LNCaP clone FGC (cell line): ENCODE measurements at regions not wholly inside any gene's neighbourhood (a gene's known extent, or its start where the extent isn't known, plus 50 kb on each side); places are given as distances from the start of the nearest gene placed in this dataset.

Source experiments
- DNase-seq: peaks from one replicate; pipeline ENCODE4 v3.0.0-alpha.2; 2011; ENCODE audit warnings: low read depth
- H3K4me3 ChIP-seq: 2 replicates; pipeline ENCODE4 v1.5.1; 2011; ENCODE audit warnings: mild to moderate bottlenecking, low read depth, low read length, control low read depth
- TF ChIP-seq, protein P1 (sequence below): IDR thresholded peaks from 2 replicates; pipeline ENCODE4 v1.5.1; 2012; ENCODE audit warnings: mild to moderate bottlenecking; ENCODE audit not compliant: control insufficient read depth, insufficient read depth; ENCODE audit errors: extremely low read depth

DNA sequence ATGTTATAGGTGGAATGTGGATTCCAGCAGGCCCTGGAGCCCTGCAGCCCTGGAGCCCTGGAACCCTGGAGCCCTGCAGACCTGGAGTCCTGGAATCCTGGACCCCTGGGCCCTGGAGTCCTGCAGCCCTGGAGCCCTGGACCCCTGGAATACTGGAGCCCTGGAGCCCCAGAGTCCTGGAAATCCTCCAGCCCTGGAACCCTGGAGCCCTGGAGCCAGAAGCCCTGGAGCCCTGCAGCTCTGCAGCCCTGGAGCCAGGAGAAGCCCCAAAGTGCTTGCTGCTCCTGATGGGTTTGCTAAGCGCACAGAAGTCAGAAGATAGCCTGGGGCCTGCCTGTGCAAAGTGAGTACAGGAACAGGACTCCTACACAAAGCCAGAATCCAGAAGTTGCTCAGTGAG lies 223.1 kb upstream of the PDE10A start:
- TF ChIP-seq, protein P1, sequence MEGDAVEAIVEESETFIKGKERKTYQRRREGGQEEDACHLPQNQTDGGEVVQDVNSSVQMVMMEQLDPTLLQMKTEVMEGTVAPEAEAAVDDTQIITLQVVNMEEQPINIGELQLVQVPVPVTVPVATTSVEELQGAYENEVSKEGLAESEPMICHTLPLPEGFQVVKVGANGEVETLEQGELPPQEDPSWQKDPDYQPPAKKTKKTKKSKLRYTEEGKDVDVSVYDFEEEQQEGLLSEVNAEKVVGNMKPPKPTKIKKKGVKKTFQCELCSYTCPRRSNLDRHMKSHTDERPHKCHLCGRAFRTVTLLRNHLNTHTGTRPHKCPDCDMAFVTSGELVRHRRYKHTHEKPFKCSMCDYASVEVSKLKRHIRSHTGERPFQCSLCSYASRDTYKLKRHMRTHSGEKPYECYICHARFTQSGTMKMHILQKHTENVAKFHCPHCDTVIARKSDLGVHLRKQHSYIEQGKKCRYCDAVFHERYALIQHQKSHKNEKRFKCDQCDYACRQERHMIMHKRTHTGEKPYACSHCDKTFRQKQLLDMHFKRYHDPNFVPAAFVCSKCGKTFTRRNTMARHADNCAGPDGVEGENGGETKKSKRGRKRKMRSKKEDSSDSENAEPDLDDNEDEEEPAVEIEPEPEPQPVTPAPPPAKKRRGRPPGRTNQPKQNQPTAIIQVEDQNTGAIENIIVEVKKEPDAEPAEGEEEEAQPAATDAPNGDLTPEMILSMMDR, result no peak
- H3K4me3 ChIP-seq, result no peak overlapping the region
- no peak for DNase-seq

DNA sequence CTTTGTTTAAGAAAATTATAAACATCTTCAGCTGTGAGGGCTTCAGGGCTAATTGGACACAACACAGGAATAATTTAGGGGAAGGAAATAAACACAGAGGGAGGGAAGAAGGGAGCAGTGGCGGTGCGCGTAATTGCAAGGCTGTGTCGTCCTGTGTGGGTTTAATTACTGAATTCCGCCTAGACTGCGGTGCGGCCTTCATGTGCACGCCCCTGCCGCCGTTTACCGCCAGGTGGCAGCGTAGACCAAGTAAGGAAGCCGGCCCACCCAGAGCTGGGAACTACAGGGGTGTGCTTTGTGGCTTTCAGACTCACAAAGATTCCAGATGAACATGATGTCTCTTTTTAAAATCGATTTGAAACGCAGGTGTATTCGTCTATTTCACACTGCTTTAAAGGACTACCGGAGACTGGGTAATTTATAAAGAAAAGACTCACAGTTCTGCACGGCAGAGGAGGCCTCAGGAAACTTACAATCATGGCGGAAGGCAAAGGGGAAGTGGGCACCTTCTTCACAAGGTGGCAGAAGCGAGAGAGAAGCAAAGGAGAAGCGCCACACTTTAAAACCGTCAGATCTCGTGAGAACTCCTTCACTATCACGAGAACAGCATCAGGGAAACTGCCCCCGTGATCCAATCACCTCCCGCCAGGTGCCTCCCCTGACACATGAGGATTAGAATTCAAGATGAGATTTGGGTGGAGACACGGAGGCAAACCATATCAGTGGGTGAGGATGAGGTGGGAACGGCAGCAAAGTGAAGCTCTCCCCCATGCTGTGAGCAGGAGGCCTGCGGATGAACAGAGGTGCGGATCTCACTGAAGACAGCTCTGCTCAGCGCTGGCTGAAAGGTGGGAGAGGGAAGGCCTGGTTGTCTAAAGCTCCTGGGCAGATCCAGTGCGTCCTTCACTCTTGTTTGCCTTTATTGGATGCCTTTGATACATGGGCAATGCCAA lies 222.0 kb upstream of the PDE10A start:
- DNase-seq, result peak; percentile 8
- TF ChIP-seq, protein P1, result peak; percentile 93
- H3K4me3 ChIP-seq, result no peak overlapping the region

DNA sequence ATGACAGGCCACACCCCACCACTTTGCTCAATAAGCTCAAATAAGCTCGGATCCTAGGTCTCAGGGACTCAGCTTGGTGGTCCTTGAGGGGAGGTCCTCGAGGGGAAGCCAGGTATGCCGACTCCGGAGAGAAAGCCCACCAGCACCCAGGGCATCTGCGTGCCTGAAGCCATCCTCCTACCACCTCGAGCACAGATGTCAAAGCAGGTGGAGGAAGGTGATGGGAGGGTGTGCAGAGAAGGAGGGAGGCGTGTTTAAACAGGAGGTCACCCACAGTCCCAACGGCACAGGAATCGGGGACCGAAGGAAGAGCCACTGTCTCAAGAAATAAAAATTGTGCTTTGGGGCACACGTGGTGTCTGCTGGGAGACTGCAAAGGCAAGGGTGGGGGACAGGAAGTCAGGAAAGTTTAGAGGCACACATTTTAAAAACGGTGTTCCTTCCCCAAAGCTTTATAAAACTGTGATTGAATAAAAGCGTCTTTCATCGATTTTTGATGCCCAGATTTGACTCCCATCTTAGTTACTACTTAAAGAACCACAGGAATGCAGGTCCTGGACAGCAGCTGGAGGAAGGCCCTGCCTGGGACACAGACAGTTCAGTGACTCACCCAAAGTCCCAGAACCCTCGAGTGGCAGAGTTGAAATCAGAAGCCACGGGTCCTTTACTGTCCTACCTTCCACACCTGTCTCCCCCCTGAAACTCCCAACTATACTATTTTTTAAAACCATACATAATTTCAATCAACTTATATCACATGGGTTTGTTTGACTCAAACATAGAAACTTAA lies 221.0 kb upstream of the PDE10A start:
- no peak for DNase-seq
- no peak overlapping the region for H3K4me3 ChIP-seq
- TF ChIP-seq, protein P1, result no peak

DNA sequence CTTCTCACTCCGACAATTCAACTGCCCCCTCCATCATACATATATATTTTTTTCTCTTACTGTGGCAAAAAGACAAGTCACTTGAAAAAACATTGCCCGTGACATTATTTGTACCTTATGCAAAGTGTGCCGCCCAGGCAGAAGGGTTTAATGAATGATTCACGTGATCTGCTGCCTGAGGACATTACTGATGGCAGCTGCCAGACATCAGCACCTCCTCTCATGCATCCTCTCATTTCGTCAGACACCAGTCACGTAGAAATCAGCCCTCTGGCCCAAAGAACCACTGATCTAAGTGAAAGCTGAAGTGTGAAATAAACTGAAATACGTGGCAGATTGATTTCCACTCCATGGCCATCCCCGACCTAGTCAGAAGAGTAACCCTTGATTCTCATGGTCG lies 218.8 kb upstream of the PDE10A start:
- H3K4me3 ChIP-seq, result no peak overlapping the region
- DNase-seq, result no peak
- TF ChIP-seq, protein P1, result no peak

DNA sequence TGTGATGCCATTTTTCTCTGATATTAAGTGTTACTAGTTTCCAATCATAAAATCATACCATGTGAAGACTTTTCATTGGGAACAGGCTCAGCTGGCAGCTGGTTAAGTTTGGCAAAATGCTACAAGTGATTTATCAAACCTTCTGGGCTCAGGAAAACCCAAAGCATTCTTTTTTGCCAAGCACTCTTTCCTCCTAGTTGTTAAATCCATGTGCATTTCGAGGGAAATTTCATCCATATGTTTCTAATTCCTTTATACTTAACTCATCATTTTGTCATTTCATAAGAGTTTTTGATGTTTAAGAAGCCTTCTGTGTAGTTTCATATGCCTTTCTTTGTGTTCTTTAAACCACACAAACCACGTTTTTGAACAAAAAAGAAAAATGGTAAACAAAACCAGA lies 217.6 kb upstream of the PDE10A start:
- DNase-seq, result no peak
- TF ChIP-seq, protein P1, result no peak
- no peak overlapping the region for H3K4me3 ChIP-seq

DNA sequence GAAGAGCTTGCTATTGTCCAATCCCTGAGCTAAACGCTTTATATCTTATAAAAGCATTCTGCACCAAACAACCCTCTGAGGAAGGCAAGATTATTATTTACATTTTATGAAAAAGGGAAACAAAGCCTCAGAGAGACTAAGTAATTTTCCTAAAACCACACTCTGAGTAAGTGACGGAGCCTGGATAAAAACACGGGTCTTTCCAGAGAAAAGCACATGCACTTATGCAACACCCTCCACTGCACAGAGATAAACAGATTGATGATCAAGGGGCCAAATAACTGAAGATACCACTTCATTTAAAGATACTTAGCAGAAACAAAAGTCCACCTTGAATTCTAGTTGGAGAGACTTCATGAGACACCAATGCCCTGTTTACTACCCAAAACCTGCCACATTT lies 214.7 kb upstream of the PDE10A start:
- H3K4me3 ChIP-seq, result no peak overlapping the region
- TF ChIP-seq, protein P1, result no peak
- DNase-seq, result no peak
